ACHN (cell line): ENCODE measurements at regions not wholly inside any gene's neighbourhood (a gene's known extent, or its start where the extent isn't known, plus 50 kb on each side); places are given as distances from the start of the nearest gene placed in this dataset.
"Not testable (repeated sequence)": the region's sequence is repeated elsewhere in the genome, so short reads cannot be mapped to it uniquely, and the experiment has no call there.

Experiments
- DNase-seq: peaks from one replicate; pipeline ENCODE4 v3.0.0-alpha.2; 2015
- in situ Hi-C: cut with HindIII; loops from 2 replicates; pipeline ENCODE4 v1.10.0; 2017; ENCODE audit warnings: low sequenced_read_pairs, low pct_ligation_motif_present, low pct_unique_long_range_greater_than_20kb

GRCh38 chr5:13640270-13640669, 304.2 kb downstream of the DNAH5 start:
- DNase-seq = peak; percentile 36
- in situ Hi-C loops = no loop called here

- in situ Hi-C loops = no loop called here
- DNase-seq = no peak
Observed at GRCh38 chr5:13632676-13633075, 311.8 kb downstream of the DNAH5 start.

GRCh38 chr5:13629218-13629617, 315.3 kb downstream of the DNAH5 start:
- in situ Hi-C loops = no loop called here
- DNase-seq = no peak

GRCh38 chr5:13627673-13628454, 316.6 kb downstream of the DNAH5 start:
- in situ Hi-C loops = no loop called here
- no peak for DNase-seq

- no peak for DNase-seq
- in situ Hi-C loops = no loop called here
Observed at GRCh38 chr5:13625616-13626198, 318.8 kb downstream of the DNAH5 start.

- in situ Hi-C loops = no loop called here
- no peak for DNase-seq
Observed at GRCh38 chr5:13624283-13625074, 320.0 kb downstream of the DNAH5 start.

GRCh38 chr5:13613621-13614020, 330.9 kb downstream of the DNAH5 start:
- in situ Hi-C loops = no loop called here
- DNase-seq = no peak

- in situ Hi-C loops = no loop called here
Observed at GRCh38 chr5:13611604-13612003, 332.9 kb downstream of the DNAH5 start.

GRCh38 chr5:13609504-13609903, 335.0 kb downstream of the DNAH5 start:
- in situ Hi-C loops = no loop called here
- DNase-seq = no peak

More at GRCh38 chr5:13611604-13612003, 332.9 kb downstream of the DNAH5 start:
- no peak for DNase-seq

- no peak for DNase-seq
- in situ Hi-C loops = no loop called here
Observed at GRCh38 chr5:13606051-13606450, 338.4 kb downstream of the DNAH5 start.

GRCh38 chr5:13601112-13601511, 343.4 kb downstream of the DNAH5 start:
- peak; percentile 7 for DNase-seq
- in situ Hi-C loops = no loop called here

GRCh38 chr5:13595978-13596377, 348.5 kb downstream of the DNAH5 start:
- in situ Hi-C loops = no loop called here
- no peak for DNase-seq

- in situ Hi-C loops = no loop called here
- peak; percentile 71 for DNase-seq
Observed at GRCh38 chr5:13591621-13592020, 352.9 kb downstream of the DNAH5 start.

GRCh38 chr5:13585324-13585723, 359.2 kb downstream of the DNAH5 start:
- in situ Hi-C loops = no loop called here

GRCh38 chr5:13581914-13582313, 362.6 kb downstream of the DNAH5 start:
- DNase-seq = no peak
- in situ Hi-C loops = no loop called here

More at GRCh38 chr5:13585324-13585723, 359.2 kb downstream of the DNAH5 start:
- DNase-seq = no peak

- in situ Hi-C loops = no loop called here
- no peak for DNase-seq
Observed at GRCh38 chr5:13581132-13581531, 363.4 kb downstream of the DNAH5 start.

GRCh38 chr5:13580058-13580457, 364.4 kb downstream of the DNAH5 start:
- in situ Hi-C loops = no loop called here
- DNase-seq = no peak

- DNase-seq, in situ Hi-C loops: not testable (repeated sequence)
Observed at GRCh38 chr5:13579091-13579490, 365.4 kb downstream of the DNAH5 start.

- DNase-seq, in situ Hi-C loops: not testable (repeated sequence)
Observed at GRCh38 chr5:13578311-13579039, 366.0 kb downstream of the DNAH5 start.
